H7 (cell line): ENCODE measurements at regions not wholly inside any gene's neighbourhood (a gene's known extent, or its start where the extent isn't known, plus 50 kb on each side); places are given as distances from the start of the nearest gene placed in this dataset.
"Not testable (repeated sequence)": the region's sequence is repeated elsewhere in the genome, so short reads cannot be mapped to it uniquely, and the experiment has no call there.

Experiments
- DNase-seq: peaks from one replicate; pipeline ENCODE4 v3.0.0; 2012
- H3K27me3 ChIP-seq: 2 replicates; pipeline ENCODE4 v1.6.0; 2011; ENCODE audit warnings: mild to moderate bottlenecking, low read length; ENCODE audit not compliant: control insufficient read depth, insufficient read depth
- H3K36me3 ChIP-seq: replicated peaks from 2 replicates; pipeline ENCODE4 v1.5.1; 2011; ENCODE audit warnings: low read length; ENCODE audit not compliant: control insufficient read depth, insufficient read depth
- H3K4me3 ChIP-seq: 2 replicates; pipeline ENCODE4 v1.5.1; 2011; ENCODE audit warnings: low read depth, mild to moderate bottlenecking, control low read depth, low read length, moderate library complexity; ENCODE audit not compliant: insufficient read depth

- H3K36me3 ChIP-seq: no peaks in the 10 kb centered on the region
- H3K4me3 ChIP-seq: no peak overlapping the region
- no peaks in the 10 kb centered on the region for H3K27me3 ChIP-seq
- DNase-seq: peak; percentile 41
These were observed 161.8 kb upstream of the CACNA2D1 start for GRCh38 chr7:82605247-82605864.

- Histone ChIP-seq H3K27me3 (no peaks in the 10 kb centered on the region), H3K36me3 (no peaks in the 10 kb centered on the region), H3K4me3 (no peak overlapping the region)
- DNase-seq: no peak
These were observed 158.5 kb upstream of the CACNA2D1 start for GRCh38 chr7:82602066-82602465.

DNA sequence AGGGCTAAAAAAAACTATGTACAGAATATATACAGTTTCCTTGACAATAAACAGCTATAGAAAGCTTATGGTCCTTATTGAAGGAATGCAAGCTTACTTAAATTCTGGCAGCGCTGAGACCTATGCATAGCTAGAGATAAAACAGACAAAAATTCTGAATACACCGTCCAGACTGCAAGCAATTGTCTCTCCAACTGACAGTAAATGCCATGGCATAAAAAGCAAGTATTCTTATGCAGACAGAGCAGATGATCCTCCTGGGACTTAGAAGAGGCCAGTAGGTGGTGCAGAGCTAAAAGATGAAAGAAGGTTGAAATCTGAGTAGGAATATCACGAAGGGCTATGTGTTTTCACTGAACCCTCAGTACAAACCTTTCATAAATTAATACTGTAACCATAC, 157.0 kb upstream of the CACNA2D1 start:
- H3K36me3 ChIP-seq: no peaks in the 10 kb centered on the region
- H3K27me3 ChIP-seq: no peaks in the 10 kb centered on the region
- no peak overlapping the region for H3K4me3 ChIP-seq
- no peak for DNase-seq

- no peak for DNase-seq
- Histone ChIP-seq H3K36me3 (no peaks in the 10 kb centered on the region), H3K4me3 (no peak overlapping the region), H3K27me3 (no peaks in the 10 kb centered on the region)
These were observed 156.3 kb upstream of the CACNA2D1 start for GRCh38 chr7:82599895-82600294.

DNA sequence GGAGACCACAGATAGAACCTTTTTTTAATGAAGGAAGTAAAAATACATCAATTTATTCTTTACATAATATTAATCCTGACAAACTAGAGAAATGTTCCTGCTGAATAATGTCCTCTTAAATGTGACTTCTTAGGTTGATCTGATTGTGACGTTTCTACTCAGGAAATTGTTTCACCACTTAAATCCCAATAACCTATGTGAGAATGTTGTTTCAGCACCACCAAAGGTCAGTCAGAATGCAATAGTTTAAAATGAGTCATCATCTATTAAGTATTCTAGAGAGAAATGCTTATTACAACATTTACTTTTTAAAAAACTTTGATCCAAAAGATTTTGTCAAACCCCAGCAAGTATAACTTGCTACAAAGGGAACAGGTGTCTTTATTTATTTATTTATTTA, 155.4 kb upstream of the CACNA2D1 start:
- Histone ChIP-seq H3K4me3 (no peak overlapping the region), H3K36me3 (no peaks in the 10 kb centered on the region), H3K27me3 (no peaks in the 10 kb centered on the region)
- DNase-seq: no peak

GRCh38 chr7:82595795-82596194, 152.2 kb upstream of the CACNA2D1 start:
- H3K4me3 ChIP-seq, DNase-seq, H3K27me3 ChIP-seq, H3K36me3 ChIP-seq: not testable (repeated sequence)

GRCh38 chr7:82595176-82595575, 151.6 kb upstream of the CACNA2D1 start:
- no peak for DNase-seq
- Histone ChIP-seq H3K36me3 (no peaks in the 10 kb centered on the region), H3K4me3 (no peak overlapping the region), H3K27me3 (no peaks in the 10 kb centered on the region)

DNA sequence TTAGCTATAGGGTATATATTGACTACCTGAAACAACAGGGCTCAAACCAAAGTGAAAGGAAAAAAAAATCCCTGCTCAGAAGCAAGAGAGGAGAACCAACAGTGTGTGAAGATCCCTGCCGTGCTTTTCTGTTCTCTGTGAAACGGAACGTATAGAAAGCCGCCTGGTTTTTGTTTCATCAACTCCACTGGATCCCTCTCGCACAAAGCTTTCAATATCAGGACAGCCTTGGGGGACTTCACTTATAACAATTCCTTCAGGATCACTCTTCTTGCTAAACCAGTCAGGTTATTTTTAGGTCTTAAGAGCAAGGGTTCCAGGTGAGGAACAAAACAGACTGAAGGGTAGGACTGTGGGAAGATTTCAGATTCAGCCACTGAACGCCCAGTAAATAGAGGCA, 151.1 kb upstream of the CACNA2D1 start:
- H3K4me3 ChIP-seq: no peak overlapping the region
- DNase-seq: peak; percentile 31

DNA sequence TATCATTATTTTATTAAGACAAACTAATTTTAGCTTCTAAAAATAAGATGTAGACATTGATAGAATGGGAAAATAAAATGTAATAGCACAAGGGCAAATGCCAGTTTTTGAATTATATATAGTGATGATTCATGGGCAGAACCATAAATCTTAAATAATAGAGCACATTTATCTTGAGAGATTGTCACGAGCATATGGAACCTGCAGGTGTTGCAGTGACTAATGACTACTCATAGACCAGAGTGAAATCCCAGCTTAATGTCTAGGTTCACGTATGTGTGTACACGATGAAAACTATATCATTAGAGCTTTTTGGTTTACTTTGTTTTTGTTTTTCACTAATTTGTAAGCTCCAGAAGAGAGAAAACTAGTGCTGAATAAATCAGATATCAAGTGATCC, 150.2 kb upstream of the CACNA2D1 start:
- DNase-seq: no peak
- H3K36me3 ChIP-seq: no peaks in the 10 kb centered on the region
- no peaks in the 10 kb centered on the region for H3K27me3 ChIP-seq
- no peak overlapping the region for H3K4me3 ChIP-seq

More for the DNA sequence above, 151.1 kb upstream of the CACNA2D1 start:
- Histone ChIP-seq H3K27me3 (no peaks in the 10 kb centered on the region), H3K36me3 (no peaks in the 10 kb centered on the region)

DNA sequence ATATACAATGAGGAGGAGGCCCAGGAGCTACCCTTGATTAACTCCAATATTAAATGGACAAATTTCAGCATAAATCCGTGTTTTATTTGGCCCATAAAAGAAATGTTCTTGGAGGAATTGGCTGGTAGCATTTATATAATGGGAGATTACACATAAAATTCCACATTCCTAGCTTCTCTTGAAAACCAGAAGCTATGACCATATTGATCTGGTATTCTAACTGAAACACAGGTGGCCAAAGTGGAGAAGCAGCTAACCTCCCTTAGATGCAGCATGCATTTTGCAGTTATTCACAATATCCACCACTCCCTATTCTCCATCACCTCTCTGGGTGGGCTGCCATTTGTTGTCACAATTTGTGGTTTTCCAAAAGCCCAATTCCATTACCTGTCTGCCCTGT, 148.8 kb upstream of the CACNA2D1 start:
- H3K4me3 ChIP-seq: no peak overlapping the region
- no peaks in the 10 kb centered on the region for H3K27me3 ChIP-seq
- DNase-seq: no peak
- no peaks in the 10 kb centered on the region for H3K36me3 ChIP-seq

GRCh38 chr7:82579047-82579446, 135.5 kb upstream of the CACNA2D1 start:
- H3K4me3 ChIP-seq: no peak overlapping the region
- no peaks in the 10 kb centered on the region for H3K36me3 ChIP-seq
- no peak for DNase-seq
- H3K27me3 ChIP-seq: no peaks in the 10 kb centered on the region

DNA sequence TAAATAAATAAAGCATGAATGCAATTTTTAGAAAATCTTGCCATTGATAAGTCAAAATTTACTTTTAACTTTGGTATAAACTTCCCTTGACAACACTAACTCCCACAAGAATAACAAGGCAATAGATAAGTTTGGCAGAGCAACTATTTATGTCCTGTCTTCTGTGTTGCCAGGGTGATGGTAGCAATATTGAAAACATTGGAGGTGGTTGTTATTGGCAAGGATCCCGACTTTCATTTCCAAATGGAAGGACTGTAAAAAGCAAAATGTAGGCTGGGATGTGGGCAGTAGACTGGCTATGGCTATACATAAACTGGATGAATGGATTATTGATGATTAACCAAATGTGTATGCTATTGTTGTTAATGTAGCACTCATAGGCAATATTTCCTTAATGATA, 134.9 kb upstream of the CACNA2D1 start:
- Histone ChIP-seq H3K36me3 (no peaks in the 10 kb centered on the region), H3K27me3 (no peaks in the 10 kb centered on the region), H3K4me3 (no peak overlapping the region)
- no peak for DNase-seq

- Histone ChIP-seq H3K4me3 (no peak overlapping the region), H3K36me3 (no peaks in the 10 kb centered on the region), H3K27me3 (no peaks in the 10 kb centered on the region)
- peak; percentile 75 for DNase-seq
These were observed 128.8 kb upstream of the CACNA2D1 start for GRCh38 chr7:82572195-82572880.

GRCh38 chr7:82571047-82571446, 127.5 kb upstream of the CACNA2D1 start:
- not testable (repeated sequence) for H3K36me3 ChIP-seq, H3K4me3 ChIP-seq, DNase-seq, H3K27me3 ChIP-seq

GRCh38 chr7:82567841-82568240, 124.3 kb upstream of the CACNA2D1 start:
- H3K27me3 ChIP-seq: no peaks in the 10 kb centered on the region
- H3K4me3 ChIP-seq: no peak overlapping the region
- no peak for DNase-seq
- H3K36me3 ChIP-seq: no peaks in the 10 kb centered on the region
